Non-pigmented ciliary epithelial cell (primary cell): ENCODE measurements at regions not wholly inside any gene's neighbourhood (a gene's known extent, or its start where the extent isn't known, plus 50 kb on each side); places are given as distances from the start of the nearest gene placed in this dataset.
"Not testable (repeated sequence)": the region's sequence is repeated elsewhere in the genome, so short reads cannot be mapped to it uniquely, and the experiment has no call there.

Source experiments
- DNase-seq: peaks from one replicate; pipeline ENCODE4 v3.0.0-alpha.2; 2010; ENCODE audit warnings: low read depth

DNA sequence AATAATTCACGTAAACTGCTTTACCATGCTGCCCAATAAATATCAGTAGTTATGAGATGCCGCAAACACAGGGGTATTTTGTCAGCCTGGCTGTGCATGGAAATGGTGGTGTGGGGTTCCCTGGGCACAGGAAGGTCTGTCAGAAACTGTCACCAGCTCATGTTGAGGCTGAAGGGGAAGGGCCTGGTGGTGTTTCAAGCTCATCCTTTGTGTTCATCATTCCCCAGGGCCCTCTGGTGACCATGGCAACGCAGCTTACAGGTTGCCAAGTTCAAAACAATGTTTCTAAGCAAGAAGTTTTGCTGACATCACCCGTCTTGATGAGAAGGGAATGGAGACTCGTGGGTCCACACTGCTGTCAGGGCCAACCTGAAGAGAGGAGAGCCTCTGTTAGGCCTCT lies 348.9 kb upstream of the C16orf82 start:
- DNase-seq: no peak

DNA sequence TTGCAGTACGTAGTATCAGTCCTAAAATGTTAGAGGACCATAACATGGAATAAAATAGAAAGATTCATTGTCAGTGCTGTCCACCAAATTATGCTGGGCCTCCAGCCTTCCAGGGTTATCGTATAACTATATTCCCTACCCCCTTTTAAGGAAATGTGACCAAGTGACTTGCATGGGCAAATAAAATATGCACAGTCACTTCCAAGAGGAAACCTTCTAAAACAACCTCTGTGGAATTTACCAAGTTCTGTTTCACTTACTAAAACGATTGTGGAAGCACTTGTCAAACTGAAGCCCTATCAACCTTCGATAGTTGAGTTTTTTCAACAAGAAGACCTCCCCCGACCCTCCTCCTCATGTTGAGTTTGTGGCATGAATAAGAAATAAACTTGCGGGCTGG lies 345.4 kb upstream of the C16orf82 start:
- no peak for DNase-seq

GRCh38 chr16:26721957-26722356 lies 344.8 kb upstream of the C16orf82 start:
- not testable (repeated sequence) for DNase-seq

GRCh38 chr16:26724189-26724588 lies 342.5 kb upstream of the C16orf82 start:
- DNase-seq: no peak

DNA sequence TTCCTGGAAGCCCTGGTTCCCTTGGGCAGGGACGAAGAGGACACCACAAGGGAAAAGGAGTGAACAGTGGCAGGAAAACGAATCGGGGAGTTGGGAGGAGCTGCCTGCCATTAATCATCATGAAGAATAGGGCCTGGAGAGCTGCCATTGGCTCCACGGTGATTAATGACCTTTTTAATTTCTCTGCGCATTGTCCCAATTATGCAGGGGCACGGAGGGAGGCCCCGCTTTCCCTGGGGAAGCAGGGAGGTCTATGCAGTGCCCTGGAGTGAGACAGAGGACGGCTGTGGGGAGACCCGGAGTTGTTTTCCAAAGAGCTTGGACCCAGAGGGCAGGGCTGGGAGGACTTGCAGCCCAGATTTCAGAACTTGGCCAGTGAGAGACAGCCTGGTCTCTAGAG lies 338.9 kb upstream of the C16orf82 start:
- no peak for DNase-seq

DNA sequence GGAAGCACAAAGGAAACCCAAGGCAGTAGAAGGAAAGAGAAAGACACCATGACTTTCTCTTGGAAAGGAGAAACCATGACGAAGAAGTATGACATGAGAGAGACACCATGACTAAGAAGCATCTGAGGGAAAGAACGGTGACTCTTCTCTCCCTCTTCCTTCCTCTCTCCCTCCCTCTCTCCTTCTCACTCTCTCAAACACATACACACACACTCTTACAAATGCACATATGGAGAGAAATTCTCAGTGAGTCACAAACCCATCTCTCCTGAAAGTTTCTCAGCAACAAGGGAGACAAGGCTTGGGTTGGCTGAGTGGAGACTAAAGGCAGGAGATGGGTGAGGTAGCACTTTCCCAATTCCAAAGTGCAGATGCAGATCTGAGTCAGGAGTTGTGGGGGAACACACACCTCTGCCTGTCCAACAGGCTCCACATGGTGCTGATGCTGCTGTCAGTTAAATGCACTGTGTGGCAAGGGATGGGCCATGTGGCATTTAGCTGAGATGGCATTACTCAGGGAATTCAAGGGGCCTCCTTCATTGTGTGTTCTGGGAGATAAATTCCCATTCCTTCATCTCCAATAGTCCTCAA lies 336.7 kb upstream of the C16orf82 start:
- DNase-seq: no peak

DNA sequence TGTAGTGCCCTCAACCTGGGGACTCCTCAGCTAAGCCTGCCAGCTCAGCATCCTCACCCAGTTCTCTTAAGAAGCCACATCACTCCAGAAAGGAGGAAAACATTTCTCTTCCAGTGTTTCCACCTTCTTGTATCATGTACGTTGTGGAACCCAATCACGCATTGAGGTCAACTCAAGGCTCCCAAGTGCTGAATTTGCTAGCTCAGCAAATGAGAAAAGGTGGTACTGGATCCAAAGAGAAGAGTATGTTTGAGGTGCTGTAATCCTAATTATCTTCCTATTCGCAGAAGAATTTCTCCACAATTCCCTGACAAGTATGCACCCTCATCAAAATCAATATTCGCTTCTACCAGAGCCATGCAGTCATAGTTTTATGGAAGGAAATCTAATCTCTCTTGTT lies 335.0 kb upstream of the C16orf82 start:
- no peak for DNase-seq

DNA sequence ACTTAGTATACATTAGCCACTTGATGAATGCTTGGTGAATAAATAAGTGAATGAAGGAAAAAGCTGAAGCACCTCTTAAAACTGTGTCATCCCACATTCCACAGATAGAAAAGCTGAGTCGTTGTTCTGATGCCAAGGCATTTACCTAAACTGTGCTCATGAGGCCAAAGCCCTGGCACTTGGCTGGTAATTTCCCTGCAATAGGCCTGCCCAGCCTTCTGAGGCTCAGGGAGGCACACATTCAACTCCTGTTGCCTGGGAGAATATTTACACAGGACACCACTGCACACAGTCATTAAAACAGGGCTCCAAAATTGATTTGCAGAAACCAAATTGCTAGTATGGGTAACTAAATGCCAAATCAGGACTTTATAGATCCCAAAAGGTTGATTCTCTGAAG lies 333.0 kb upstream of the C16orf82 start:
- no peak for DNase-seq

DNA sequence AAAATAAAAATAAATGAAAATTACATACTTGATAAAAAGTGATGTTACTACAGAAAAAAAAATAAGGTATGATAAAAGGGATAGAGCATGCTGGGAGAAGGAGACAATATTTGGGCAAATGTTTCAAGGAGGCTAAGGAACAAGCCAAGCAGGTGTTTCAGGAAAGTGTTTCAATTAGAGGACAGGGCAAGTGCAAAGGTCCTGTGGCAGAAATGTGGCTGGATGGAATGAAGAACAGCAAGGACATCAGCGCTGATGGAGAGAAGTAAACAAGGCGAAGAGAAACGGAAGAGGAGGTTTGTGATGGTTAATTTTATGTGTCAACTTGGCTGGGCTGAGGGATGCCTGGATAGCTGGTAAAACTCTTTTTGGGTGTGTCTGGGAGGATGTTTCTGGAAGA lies 331.2 kb upstream of the C16orf82 start:
- DNase-seq: no peak

- no peak for DNase-seq
Observed at GRCh38 chr16:26736084-26736483, 330.6 kb upstream of the C16orf82 start.

GRCh38 chr16:26740771-26741170 lies 326.0 kb upstream of the C16orf82 start:
- no peak for DNase-seq

GRCh38 chr16:26742040-26742439 lies 324.7 kb upstream of the C16orf82 start:
- DNase-seq: no peak

GRCh38 chr16:26744430-26744829 lies 322.3 kb upstream of the C16orf82 start:
- DNase-seq: no peak

DNA sequence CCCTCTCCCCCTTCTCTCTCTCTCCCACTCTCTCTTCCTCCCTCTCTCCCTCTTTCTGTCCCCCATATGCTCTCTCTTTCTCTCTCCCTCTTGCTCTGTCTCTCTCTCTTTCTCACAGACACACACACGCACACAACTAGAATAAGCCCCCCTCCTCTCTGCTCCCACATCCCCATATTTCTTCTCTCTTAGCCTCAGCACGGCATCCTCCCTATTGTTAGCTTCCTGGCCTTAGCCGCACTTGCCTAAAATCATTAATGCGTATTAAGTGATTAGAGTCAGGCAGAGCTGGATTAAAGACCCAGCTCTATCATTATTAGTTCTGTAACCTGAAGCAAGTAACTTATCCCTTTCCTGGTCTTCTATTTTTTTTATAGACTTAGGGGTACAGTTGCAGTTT lies 319.0 kb upstream of the C16orf82 start:
- no peak for DNase-seq

DNA sequence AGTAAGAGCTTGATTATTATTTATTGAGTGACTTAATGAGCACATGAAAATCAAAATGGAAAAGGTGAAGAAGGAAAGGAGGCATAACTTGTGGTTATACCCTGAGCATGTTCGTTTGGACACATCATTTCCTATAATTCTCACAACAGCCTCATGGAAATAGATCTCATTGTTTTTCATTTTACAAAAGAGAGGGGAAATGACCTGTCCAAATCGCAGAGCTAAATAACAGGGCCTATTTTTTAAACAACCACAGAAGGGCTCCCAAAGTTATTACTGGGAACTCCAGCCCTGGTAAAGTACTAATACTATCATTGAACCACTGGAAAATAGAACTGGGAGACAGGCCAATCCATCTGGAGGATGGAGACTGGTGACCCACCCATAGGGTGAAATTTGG lies 317.7 kb upstream of the C16orf82 start:
- no peak for DNase-seq

DNA sequence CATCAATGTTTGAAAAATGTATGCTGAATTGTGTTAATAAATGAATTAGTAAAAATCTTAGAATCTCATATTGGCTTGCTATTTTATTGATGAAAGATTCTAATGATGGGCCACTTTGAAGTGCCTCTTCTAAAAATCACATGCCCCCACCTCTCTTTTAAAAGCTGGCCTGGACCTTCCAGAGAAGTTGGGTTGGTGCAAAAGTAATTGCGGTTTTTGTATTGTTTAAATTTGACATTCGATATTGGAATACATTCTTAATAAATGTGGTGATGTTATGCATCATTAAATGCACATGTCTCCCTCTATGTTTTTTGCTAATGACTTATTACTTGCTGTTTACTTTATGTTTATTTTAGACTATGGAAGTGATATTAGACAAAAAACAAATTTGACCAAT lies 314.6 kb upstream of the C16orf82 start:
- no peak for DNase-seq

DNA sequence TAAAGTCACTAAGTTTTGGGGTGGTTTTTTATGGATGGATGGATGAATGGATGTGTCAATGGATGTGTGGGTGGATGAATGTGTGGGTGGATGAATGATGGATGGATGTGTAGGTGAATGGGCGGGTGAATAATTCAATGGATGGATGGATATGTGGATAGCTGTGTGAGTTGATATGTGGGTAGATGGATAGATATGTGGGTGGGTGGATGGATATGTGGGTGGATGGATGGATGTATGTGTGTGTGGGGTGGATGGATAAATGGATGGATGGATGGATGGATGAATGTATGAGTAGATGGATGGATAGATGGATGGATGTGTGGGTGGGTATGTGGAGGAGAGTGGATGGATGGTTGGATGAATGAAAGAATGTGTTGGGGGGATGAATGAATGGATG lies 310.1 kb upstream of the C16orf82 start:
- DNase-seq: no peak

- no peak for DNase-seq
Observed at GRCh38 chr16:26762594-26762993, 304.1 kb upstream of the C16orf82 start.

- no peak for DNase-seq
Observed at GRCh38 chr16:26765087-26765486, 301.6 kb upstream of the C16orf82 start.

DNA sequence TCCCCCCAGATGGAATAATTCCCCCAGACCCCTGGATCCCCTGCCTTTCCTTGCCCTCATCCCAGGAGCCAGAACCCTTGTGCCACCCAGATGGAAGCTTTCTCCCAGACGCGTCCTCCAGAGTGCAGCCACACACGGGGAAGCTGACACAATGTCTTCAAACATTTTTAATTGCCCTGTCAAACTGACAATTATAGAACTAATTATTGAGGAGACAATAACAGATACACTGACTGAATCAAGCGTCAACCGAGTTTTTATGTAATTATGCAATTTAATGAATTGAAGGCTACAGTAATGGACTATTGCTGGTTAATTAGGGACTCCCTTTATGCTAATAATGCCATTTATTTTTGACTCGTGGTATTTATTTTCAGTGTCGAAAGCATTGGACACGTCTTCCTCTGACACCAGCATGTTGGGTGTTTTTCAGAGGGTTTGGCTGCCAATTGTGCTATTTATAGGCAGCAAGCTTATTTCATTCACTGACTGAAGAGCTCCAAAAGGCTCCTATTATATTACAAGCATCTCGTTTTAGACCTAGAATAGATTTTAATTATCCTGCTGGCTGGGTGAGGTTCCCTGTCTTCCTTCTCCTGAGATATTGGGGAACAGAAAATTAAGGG lies 298.2 kb upstream of the C16orf82 start:
- DNase-seq: no peak

DNA sequence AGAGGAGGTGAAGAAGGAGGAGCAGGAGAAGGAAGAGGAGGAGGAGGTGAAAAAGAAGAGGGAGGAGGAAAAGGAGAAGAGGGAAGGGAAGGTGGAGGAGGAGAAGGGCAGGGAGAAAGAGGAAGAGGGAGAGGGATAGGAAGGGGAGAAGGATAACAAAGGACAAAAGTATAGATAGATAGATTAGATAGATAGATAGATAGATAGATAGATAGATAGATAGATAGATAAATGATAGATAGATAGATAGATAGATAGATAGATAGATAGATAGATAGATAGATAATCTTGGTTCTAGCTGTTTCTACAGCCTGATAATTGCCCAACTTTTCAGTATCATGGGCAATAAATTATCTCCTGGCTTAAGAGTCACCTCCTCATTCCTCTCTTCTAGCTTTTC lies 296.2 kb upstream of the C16orf82 start:
- DNase-seq: no peak

- DNase-seq: no peak
Observed at GRCh38 chr16:26772503-26772902, 294.2 kb upstream of the C16orf82 start.

DNA sequence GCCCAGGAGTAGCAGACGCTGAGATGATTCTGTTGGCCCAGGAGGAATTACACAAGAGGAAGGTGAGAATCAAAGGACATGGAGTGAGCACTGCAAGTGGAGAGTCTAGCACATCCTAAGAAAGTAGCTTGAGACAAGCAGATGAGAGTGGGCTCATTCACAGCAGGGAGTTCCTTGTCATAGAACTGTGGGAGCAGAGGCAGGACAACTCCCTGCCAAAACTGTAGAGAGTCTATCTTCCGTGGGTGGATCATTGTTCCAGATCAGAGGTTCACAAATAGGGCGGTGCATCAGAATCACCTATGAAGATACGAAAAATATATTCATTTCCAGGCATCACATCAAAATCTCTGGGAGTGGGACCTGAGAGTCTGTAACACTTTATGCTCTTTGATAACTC lies 288.9 kb upstream of the C16orf82 start:
- DNase-seq: no peak

- no peak for DNase-seq
Observed at GRCh38 chr16:26787924-26788323, 278.8 kb upstream of the C16orf82 start.
